ENCODE measurements at regions not wholly inside any gene's neighbourhood (a gene's known extent, or its start where the extent isn't known, plus 50 kb on each side); places are given as distances from the start of the nearest gene placed in this dataset.
"Not testable (repeated sequence)": the region's sequence is repeated elsewhere in the genome, so short reads cannot be mapped to it uniquely, and the experiment has no call there.

DNA sequence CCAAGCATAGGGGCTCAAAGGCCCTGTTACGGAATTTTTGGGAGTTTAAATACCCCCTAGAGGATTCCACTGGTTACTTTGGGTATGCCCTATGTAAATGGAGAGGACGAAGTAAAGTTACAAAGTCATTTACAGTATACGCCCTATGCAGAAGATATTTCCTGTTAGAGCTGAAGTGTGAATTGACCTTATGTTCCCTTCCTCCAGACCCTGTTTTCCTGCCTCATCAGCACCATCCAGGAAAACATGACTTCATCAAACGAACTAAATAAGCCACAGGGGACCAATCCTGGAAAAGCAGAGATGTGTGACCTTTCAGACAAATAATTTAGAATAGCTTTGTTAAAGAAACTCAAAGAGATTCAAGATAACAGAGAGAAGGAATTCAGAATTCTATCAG, 177.4 kb downstream of the SQOR start:
- DNase-seq: no peak

DNA sequence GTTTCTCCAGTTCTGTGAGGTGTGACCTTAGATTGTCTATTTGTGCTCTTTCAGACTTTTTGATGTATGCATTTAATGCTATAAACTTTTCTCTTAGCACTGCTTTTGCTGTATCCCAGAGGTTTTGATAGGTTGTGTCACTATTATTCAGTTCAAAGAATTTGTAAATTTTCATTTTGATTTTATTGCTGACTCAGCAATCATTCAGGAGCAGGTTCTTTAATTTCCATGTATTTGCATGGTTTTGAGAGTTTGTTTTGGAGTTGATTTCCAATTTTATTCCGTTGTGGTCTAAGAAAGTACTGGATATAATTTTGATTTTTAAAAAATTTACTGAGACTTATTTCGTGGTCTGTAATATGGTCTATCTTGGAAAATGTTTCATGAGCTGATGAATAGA, 182.7 kb downstream of the SQOR start:
- not testable (repeated sequence) for DNase-seq

DNA sequence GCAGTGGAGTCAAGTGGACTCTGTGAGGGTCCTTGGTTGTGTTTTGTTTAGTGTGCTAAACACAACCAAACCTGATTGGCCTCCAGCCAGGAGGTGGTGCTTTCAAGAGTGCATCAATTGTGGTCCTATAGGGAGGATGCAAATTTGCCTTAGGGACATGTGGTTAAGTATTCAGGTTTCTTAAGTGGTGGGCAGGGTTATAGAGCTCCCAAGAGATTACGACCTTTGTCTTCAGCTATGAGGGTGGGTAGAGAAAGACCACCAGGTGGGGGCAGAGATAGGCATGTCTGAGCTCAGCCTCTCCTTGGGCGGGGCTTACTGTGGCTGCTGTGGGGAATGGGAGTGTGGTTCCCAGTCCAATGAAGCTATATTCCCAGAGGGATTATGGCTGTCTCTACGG, 186.6 kb downstream of the SQOR start:
- DNase-seq: no peak

DNA sequence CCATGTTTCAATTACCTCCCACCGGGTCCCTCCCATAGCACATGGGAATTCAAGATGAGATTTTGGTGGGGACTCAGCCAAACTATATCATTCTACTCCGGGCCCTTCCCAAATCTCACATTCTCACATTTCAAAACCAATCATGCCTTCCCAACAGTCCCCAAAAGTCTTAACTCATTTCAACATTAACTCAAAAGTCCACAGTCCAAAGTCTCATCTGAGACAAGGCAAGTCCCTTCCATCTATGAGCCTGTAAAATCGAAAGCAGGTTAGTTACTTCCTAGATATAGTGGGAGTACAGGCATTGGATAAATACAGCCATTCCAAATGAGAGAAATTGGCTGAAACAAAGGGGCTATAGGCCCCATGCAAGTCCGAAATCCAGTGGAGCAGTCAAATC, 188.1 kb downstream of the SQOR start:
- DNase-seq: not testable (repeated sequence)

DNA sequence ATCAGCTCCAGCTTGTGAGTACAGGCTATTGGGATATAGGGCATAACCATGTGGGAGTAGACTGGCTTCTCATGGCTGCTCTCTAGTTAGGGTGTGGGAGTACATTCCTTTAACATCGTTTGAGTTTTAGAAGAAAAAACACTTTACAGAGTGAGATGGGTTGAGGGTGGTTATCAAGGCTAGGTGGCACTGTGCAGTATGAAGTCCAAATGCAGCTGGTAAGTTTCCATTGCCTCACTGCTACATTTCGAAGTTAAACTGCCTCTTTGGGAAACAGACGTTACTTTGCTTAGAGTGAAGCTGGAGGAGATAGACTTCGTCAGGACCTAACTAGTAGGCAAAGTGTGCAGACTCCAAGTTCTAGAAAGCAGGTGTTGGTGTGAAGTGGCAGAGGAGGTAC, 192.4 kb downstream of the SQOR start:
- no peak for DNase-seq

DNA sequence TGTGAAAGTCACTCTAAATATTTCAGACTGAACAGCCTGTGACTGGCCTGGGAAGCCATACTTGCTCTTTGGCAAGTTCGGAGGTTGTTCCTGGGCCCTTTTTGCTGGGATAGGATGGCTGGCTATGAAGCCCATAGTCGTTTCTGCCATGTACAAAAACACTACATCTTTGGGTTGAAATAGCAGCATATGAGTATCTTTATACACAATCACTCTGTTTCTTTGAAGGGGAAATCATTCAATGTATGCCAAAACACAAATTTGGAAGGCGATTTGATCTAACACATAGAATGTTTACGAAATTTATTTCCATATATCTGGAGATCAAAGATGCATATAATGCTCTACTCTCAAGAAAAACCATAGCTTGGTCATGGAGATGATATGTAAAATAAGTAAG, 192.9 kb downstream of the SQOR start:
- DNase-seq: no peak

DNA sequence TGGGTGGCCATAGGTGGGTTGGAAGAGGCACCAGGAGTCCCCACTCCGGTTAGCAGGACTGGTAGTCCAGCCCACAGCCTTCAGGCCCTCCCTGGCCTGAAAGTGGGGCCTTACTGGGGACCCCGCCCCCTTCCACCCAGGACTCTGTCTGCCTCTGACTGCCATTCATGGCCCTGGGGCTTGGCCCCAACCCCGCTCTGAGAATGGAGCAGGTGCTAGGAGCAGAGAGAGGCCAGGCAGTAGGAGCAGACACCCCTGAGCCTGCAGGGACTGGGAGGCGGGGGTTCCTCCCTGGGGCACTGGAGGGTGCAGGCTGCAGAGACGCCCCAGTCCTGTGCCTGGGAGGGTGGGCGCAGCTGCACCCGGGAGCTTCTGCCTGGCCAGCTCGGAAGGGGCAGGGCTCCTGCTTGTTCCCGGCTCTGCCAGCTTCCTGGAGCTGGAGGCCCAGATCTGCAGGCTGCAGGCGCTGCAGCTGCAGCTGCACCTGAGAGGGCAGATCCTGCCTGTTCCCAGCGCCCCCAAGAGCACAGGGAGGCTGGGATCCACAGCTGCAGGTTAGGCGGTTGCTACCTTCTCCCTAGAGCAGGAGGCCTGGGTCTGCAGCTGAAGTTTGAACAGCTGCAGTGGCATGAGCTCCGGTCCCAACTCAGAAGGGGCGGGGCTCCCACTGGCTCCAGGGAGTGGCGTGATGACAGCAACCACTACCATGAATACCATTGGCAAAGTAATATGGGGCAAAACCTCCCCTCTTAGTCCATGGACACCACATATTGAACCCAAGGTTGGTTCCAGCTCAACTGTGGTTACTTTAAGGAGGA, 194.7 kb downstream of the SQOR start:
- DNase-seq: no peak

DNA sequence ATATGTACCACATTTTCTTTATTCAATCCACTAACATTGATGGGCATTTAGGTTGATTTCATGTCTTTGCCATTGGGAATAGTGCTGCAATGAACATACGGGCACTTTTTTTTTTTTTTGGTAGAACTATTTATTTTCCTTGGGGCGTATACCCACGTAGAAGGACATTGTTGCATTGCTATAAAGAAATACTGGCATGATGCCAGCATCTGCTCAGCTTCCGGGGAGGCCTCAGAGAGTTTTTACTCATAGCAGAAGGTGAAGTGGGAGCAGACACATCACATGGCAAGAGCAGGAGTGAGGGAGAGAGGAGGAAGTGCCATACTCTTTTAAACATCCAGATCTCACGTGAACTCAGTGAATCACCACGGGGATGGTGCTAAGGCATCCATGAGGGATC, 197.0 kb downstream of the SQOR start:
- no peak for DNase-seq

DNA sequence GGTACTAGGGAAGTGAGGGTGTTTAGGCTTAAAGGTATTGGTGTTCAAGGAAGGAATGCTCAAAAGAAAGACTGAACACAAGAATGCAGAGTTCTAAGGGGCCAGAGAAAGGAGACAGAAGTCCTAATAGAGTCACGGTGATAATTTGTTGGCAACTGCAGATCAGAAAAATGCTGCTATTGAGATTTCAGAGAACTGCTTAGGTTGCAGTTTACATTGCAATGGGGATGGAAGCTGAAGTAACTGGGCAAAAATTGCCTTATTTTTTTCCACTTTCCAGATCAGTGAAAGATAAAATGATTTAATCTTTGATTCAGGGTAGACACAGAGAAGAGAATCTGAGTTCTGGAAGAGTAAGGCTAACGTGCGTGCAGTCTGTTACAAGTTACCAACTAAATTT, 199.8 kb downstream of the SQOR start:
- no peak for DNase-seq

DNA sequence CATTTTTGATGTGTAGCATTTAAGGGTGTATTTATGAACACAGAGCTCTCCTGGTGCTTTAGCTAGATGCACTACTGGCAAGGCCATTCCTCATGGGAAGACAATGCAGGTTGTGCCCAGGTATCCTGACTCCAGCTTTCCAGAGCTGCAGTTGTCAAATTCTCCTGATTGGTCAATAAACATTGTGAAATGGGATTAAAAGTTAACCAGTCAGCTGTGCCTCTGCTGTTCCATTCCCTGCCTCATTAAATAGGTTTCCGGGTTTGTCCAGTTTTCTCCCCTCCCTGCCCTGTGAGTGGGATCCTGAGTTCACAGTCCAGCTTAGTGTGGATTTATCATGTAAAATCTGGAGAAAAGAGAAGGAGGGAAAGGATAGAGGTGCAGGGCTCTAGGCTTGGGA, 207.3 kb downstream of the SQOR start:
- DNase-seq: no peak

DNA sequence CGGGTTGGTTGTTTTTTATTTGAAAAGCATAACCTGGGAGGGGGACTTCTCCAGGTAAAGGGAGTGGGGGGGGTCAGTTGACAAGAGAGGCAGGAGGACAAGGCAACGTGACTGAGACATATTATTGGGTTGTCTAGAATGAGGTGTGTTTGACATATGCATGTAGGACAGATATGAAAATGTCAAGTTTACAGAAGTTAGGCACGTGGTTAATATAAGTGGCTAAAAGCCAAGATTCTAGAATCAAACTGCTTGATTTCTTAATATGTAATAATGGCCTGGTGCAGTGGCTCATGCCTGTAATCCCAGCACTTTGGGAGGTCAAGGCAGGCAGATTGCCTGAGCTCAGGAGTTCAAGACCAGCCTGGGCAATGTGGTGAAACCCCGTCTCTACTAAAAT, 212.8 kb downstream of the SQOR start:
- no peak for DNase-seq

DNA sequence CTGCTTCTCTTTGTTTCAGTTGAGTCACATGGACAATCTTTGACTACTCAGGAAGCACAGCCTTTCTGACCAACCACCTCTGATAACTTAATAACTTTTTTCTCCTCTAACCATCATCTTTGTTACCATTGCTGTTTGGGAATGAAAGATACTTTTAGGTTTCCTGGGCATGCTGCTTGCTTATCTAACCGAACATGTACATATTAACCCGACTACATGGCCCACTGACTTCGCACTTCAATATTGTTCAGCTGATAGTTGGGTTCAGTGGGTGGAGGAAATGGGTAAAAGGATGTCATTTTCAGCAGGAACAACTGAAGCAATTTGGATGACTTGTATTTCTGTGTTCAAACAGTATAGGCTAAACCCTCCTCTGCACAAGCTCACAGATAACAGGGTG, 214.3 kb downstream of the SQOR start:
- DNase-seq: no peak

DNA sequence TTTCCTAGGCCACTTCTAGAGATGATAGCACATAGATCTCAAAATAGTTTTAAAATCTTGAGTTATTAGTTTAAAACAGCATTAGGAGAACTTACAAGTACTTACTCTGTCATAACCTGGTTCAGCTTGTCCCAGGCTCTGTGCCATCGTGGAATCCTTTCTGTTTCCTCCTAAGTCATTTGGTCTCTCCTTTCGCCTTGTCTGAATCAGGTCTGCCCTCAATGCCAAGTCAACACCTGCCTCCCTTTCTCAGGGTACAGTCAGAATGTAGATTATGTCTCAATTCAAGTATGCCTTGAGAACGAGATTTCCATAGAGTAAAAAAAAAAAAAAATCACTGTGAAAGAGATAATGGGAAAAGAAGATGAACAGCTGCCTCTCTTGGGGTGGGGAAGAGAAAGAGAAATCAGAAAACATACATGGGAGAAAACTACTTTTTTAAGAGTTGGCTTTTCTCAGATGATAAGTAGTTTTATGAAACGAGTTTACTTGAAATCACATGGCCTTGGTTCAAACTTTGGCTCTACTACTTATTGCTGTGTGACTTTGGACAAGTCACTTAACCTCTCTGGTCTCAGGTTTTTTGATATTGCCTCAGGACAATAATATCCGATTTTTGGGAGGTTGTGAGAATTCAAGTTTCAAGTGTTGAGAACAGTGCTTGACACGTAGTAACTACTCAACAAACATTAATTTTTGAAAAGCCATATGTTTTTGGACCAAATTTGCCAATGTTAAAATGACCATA, 219.8 kb downstream of the SQOR start:
- DNase-seq: no peak

DNA sequence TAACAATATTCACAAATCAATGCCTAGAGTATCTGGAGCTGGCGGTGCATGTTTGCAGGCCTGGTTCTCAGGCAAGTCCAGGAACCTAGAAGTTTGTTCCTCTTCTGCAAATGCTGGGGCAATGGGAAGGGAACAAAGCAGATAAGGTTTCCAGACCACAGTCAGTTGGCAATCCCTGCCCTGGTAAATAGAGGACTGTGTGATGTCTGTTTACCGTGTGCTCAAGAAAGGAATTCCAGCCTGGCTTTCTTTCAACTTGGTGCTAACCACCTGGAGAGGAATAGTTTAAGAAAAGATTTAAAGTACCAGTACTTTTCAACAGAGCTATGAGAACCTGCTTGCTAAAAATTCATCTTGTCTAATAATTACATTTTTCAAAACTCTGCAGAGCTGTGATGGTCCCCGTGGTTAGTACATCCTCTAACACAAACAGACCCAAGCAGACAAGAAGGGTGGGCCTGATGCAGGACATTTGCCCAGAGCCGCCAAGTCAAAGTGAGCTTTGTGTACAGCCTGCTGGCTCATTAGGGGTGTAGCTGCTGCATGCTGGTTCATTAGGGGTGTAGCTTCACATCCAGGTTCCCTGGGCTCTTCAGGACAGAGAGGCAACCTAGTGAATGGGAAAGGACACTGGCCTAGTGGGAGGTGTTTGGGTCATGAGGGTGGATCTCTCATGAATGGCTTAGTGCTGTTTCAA, 220.5 kb downstream of the SQOR start:
- DNase-seq: no peak

DNA sequence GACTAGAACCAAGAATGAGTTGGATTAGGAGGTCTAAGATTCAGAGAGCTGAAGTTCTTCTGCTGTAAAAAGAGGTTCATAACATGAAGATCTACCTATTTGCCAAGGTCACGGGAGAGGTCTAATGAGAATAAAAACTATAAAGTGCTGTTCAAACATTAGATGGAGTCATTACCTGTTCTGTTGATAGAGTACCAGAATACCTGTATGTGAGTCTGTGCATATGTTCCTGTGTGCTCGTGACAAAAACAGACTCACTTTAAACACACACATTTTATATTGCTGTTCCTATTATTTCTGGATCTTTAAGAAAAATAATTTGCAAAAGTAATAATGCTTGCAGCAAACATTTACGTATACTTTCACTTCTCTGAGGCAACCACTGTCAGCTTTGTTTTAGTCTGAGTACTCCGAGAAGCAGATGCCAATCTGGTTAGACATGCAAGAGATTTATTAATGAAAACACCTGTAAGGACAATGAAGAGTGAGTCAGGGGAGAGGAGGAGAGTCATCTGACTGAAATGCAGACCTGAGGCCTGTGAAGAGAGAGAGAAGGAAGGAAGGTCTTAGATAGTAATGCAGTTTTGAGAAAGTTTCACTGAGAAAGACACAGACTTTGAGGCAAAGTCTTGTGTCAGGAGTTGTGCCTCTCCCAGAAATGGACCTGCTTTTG, 221.2 kb downstream of the SQOR start:
- DNase-seq: no peak

DNA sequence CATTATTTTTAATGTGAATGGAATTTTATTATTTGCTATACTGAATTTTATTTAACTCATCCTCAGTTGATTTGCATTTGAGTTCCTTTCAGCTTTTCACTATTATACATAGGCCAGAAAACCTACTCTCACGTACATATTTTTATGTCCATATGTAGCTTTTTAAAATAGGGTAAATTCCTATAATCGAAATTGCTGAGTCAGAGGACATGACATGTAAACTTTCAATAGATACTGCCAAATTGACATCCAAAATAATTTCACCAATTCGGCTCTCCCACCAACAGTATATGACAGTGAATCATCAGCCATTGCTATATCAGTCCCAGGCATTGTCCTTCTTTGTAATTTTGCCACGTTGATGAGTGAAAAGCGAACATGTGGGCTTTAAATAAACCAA, 222.5 kb downstream of the SQOR start:
- DNase-seq: no peak

DNA sequence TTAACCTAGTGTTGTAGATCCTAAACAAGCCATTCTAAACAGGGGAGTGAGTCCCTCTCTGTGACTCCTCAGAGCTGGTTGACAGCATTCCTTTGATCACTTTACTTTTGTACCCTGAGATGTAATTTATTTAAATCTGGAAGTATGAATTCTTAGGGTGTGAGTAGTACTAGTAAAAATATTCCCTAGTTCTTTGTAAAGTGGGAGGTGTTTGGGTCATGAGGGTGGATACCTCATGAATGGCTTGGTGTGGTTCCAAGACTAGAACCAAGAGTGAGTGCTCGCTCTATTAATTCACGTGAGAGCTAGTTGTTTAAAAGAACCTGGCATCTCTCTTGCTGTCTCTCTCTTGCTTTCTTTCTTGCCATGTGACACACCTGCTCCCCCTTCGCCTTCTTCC, 223.7 kb downstream of the SQOR start:
- DNase-seq: no peak

DNA sequence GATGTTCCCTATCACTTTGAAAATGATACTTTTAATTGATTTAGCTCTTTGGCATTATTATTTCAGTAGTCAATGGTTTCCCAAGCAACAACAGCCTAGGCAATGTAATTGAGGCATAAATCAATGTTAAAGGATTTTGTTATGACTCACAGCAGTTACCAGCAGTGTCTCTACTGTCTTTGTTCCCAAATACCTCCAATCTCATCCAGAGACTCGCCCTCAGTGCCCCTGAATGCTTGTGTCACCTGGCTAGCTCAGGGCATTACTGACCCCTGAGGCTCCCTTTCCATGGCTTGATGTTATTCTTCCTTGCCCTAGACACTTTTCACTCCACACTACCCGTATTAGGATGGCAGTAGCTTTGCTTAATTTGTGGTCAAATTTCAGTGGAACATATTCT, 227.2 kb downstream of the SQOR start:
- no peak for DNase-seq

DNA sequence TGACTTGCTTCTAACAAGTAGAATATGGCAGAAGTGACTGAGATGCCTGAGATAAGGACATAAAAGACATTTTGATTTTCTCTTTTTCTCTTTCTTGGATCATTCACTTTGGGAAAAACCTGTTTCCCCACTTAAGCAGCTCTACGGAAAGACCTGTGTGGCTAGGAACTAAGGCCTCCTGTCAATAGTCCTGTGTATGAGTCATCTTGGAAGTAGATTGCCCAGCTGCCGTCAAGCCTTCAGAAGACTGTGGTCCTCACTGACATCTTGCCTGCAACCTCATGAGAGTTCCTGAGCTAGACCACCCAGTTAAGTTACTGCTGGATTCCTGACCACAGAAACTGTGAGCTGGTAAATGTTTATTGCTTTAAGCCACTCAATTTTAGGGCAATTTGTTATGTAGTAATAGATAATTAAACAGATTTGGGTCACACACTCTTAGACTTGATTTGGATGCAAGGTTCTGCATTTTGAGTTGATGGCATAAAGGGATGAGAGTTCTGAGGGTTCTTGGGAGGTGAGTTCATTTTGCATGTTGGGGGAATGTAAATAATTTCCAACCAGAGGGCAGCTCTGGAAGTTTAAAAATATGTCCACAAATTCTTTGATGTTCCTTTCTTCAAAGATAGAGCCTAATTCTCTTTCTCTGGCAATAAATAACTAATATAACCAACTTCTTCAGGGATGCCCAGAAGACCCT, 229.2 kb downstream of the SQOR start:
- DNase-seq: no peak

DNA sequence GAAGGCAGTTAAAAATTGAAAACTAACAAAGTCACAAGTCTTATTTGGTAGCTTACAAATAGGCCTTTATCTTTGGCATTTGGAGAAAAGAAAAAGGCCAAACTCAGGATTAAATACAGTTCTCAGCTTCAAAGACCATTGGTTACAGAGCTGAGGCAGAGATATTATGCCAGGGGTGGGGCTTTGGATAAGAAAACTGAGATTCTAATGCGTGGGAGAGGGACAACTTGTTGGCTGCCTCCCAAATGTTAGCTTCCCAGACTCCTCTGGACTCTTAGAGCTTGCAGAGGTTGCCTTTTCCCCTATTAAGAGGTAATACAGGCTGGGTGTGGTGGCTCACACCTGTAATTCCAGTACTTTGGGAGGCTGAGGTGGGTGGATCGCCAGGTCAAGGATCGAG, 231.8 kb downstream of the SQOR start:
- no peak for DNase-seq

DNA sequence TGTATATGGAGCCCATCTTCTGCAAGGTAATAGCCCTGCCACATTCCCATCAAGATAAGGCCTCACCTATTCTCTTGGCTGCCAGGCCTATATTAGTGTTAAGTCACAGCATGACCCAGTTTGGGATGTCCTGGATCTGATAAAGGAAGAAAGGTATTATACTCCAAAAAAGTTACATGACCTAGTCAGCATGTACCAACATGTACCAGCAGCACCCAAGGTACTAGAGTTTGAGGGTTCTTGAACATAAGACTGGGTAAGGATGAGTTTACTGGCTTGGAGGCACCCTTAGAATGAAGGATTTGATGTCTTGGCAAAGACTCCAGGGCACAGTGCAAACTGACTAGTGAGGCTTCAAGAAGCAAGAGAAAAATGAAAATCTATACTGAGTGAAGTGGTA, 232.5 kb downstream of the SQOR start:
- no peak for DNase-seq

DNA sequence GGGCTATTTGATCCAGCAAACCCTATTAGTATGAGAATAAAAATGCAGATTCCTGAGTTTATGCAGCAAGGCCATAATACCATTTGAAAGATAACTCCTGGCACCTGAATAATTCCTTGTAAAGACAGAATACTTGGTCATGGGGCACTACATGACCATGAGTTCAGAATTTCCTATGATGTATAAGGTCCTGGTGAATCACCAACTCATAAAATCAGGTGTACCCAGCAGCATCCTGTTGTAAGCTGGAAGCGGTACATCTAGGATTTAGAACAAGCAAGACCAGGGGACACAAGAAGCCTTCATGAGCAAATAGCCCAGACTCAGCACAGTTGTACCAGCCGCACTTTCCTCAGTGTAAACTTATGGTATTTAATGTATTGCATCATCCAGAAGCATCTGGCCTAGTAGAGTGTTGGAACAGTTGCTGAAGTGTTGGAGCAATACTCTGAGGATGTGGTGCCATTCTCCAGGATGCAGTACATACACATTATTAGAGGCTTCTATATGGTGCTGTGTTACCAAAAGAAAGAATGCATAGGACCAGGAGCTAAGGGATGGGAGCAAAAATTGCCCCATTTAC, 233.4 kb downstream of the SQOR start:
- DNase-seq: no peak
